Amygdala (tissue), 56 donors: ENCODE measurements at regions not wholly inside any gene's neighbourhood (a gene's known extent, or its start where the extent isn't known, plus 50 kb on each side); places are given as distances from the start of the nearest gene placed in this dataset.

Experiments
- DNase-seq, 56 donors: peaks; one replicate each; lab custom pipeline; 2025; lab: John Stamatoyannopoulos, UW

DNA sequence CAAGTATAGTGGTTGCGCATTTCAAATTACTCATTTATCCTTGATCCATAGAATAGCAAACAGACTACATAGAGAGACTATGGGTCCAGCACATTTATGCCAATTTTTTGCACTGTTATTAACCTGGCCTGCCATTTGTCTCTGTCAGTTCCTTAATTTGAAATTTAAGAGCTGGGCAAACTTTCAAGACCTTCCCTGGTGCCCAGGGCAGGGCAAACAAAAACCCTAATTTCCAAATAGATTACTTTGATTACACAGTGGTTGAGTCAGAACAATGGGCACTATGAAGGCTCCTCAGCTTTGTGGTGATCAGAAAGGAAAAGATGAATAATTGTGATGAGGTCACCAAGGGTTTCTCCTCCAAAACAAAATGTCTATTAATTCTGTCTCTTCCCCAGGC lies 80.6 kb downstream of the TNFSF18 start:
- no peak for DNase-seq

DNA sequence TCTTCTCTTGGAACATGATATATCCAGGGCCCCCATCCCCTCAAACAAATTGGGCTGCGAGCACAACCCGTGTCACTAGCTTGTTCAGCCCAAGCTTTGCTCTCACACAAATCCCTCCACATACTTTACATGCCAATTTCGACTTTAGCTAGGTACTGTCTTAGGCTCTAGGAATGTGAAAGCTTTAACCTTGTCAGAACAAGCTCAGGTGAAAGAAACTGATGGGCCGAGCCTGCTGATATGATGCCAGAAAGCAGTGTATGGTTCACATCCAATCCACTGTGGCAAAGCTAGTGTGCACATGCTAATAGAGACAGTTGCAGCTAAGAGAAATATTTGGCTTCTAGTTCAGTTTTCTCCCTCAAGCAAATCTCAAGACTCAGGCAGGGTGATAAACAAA lies 79.5 kb downstream of the TNFSF18 start:
- no peak for DNase-seq

DNA sequence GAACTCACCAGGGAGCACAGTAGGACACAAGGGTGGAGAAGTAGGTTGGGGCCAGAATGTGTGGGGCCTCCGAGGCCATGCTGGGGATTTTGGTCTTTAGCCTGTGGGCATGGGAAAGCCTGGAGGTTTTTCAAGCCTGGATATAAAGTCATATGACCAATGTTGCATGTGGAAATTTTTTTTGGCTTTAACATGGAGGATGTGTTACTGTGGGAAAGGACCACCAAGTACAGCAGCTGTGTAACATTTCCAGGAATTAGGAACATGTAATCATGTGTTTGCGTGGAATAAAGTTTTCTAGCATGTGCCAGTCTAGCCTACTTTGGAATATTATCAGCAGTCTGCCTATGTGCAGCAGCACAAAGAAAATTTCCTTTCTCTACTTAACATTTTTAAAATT lies 78.5 kb downstream of the TNFSF18 start:
- DNase-seq, result no peak

DNA sequence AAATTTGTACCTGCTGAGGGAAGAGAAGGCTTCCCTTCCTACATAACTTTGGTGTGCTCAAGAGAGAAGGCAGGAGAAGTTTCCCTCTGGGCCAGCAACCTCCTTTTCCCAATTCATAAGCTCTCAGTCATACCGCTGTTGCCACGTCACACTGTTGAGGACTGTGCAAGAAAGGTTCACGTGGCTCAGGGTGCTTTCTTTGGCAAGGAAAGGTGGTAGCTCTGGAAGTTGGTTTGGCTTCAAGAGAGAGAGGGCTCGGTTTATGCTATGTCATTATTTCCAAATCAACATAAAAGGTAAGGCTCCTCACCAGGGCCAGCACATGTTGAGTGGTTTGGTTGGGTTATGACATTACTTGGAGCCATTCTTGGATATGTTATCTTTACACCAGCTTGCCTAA lies 77.3 kb downstream of the TNFSF18 start:
- DNase-seq, result no peak

DNA sequence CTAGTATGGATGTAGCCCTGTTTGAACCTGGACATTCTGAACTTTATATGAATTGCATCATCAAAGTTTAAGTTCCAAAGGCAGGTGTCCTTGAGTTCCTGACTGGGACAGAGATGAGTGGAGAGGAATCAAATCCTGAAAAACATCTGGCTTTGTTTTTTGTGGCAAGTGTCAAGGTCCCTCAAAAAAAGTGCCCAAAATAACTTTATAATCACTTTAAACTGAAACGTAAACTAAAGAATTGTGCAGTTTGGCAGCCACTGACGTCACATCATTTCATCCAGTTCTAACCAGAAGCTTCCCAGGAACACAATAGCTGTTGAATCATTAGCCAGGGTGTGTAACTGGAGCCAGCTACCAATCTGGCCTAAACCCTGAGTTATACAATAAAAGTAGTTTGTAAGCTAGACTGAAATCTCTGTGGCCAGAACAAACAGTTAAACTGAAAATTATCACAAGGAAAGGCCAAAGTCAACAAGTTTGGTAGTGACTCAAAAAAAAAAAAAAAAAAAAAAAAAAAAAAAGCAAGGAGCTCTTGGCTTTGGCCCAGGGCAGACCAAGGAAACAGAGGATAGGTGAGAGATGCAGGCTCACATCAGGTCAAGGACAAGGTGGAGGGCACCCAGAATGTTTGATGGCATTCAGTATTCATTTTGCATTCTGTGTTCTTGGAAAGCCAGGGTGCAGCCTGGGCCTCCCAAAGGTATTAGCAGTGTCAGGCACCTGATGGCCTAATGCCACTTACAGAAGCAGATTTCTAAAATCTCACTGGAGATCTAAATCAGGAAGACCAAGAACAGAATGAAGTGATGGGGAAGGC lies 74.3 kb downstream of the TNFSF18 start:
- DNase-seq, result no peak

DNA sequence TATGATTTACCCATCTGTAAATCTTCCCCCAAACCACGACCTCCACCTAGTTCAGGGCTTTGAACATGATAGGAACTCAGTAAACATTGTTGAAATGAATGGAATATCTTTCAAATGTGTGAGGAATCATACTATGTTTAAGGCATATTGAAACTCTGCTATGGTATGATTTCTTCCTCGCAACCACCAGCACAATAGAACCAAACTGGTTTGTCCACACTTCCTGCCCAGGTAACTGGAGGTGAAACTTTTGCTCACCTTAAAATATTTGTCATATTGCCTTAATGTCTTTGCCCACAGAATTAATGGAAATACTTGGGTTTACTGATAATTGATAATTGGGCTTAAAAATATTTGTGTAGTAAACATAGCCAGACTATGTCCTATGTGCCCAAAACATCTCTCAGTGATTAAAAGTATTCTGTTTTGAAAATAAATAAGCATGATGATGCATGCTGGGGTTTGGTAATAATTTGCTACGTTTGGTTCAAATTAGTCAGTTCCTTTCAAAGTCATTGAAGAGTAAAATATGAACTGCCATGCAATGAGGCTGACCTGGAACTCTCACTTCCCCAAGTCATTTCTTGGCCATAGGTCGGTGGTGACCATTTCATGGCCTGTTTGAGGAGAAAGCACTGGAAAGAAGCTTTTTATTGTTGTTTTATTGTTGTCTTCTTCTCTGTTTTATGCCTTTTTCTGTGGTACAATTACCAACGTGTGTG lies 73.3 kb downstream of the TNFSF18 start:
- no peak for DNase-seq

DNA sequence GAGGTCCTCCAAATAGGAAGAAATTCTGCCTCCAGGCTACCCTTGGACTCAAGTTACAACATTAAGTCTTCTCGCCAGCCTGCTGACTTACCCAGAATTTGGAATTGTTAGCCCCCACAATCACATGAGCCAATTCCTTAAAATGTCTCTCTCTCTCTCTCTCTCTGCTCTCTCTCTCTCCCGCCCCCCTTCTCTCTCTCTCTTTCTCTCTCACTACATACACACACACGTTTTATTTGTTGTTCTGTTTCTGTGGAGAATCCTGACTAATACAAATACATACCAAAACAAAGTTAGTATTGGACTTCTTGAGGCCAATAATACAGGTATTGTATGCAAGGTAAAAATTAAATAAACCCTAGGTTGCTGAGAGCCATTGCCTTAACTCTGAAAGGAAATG lies 72.1 kb downstream of the TNFSF18 start:
- DNase-seq, result no peak

DNA sequence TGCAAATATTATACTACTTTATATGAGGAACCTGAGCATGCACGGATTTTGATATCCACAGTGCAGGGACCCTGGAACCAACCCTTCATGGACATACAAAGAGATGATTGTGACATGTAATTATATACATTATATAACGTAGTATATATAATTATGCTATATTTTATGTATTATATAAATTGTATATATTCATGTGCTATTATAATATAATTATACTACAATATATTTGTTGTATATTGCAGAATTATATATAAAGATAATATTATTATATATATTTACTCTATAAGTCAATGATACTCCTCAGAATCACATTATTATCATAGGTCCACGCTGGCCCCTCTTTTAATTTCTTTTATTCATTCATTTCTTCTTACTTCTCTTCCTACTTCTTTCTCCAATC lies 70.9 kb downstream of the TNFSF18 start:
- no peak for DNase-seq

DNA sequence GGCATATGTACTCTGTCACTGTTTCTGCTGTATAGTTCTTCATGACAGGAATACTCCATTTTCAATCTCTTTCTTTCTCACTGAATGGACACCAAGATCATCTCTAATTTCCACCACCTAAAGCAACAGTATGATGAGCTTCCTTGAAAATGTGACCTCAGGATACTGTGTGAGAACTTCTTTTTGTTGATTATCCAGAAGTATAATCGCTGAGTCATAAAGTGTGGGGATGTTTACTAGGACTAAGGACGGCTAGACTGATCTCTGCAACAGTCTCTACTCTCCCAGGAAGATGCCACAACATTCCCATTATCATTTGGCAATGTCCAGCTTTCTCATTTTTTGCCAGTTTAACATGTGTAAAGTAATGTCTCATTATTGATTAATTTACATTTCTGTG lies 70.3 kb downstream of the TNFSF18 start:
- no peak for DNase-seq

DNA sequence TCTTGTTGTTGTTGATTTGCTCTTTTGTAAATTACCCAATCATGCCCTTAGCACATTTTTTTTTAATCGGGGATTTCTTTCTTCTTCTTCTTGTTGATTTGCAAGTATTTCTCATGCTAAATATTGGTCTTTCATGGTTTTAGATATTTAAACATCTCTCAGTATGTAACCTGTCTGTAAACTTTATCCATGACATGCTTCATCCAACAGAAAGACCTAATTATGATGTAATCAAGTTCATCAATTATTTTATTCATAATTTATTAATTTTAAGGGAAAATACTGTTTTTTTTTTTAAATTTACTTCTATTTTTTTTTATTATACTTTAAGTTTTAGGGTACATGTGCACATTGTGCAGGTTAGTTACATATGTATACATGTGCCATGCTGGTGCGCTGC lies 69.8 kb downstream of the TNFSF18 start:
- no peak for DNase-seq
